HepG2 (cell line): ENCODE measurements at regions not wholly inside any gene's neighbourhood (a gene's known extent, or its start where the extent isn't known, plus 50 kb on each side); places are given as distances from the start of the nearest gene placed in this dataset.

Experiments
- CHD2 ChIP-seq: IDR thresholded peaks from 2 replicates; pipeline ENCODE4 v1.6.1; 2011; ENCODE audit warnings: low read depth, low read length, improper control_type of control experiment
- ELF1 ChIP-seq: sonication (generic); formaldehyde crosslinking; IDR thresholded peaks from 2 replicates; pipeline ENCODE4 v1.4.0; 2020; ENCODE audit warnings: missing genetic modification reagents
- HCFC1 ChIP-seq: fragments of 150-350 bp; IDR thresholded peaks from 2 replicates; pipeline ENCODE4 v1.6.1; 2014; ENCODE audit warnings: low read depth, low read length
- HDAC6 ChIP-seq: fragments of 200-600 bp; sonication (generic); IDR thresholded peaks from 2 replicates; pipeline ENCODE4 v1.7.0; 2017; ENCODE audit warnings: mild to moderate bottlenecking, antibody characterized with exemption, low read length, low read depth
- POLR2AphosphoS5 ChIP-seq: IDR thresholded peaks from 2 replicates; pipeline ENCODE4 v1.6.1; 2012; ENCODE audit warnings: low read depth, low read length
- POLR2G ChIP-seq: fragments of 200-400 bp; formaldehyde crosslinking; IDR thresholded peaks from 2 replicates; pipeline ENCODE4 v1.6.1; 2018; ENCODE audit warnings: mild to moderate bottlenecking, low read depth, low read length, moderate library complexity
- ZSCAN31 ChIP-seq: sonication (generic); formaldehyde crosslinking; IDR thresholded peaks from 2 replicates; pipeline ENCODE4 v1.5.0; 2020; ENCODE audit warnings: low read depth, mild to moderate bottlenecking, missing genetic modification reagents
- TF ChIP-seq, protein P1 (sequence below): sonication (generic); formaldehyde crosslinking; IDR thresholded peaks from 2 replicates; pipeline ENCODE4 v1.5.0; 2020; ENCODE audit warnings: mild to moderate bottlenecking, missing genetic modification reagents, moderate library complexity
- TF ChIP-seq, protein P2 (sequence below), 2 experiments: IDR thresholded peaks; 2 replicates each; pipeline ENCODE4 v1.6.1; 2011 to 2012; ENCODE audit warnings: low read length in 2 of 2, borderline replicate concordance in 1 of 2, low read depth in 1 of 2, mild to moderate bottlenecking in 1 of 2, moderate library complexity in 1 of 2

DNA sequence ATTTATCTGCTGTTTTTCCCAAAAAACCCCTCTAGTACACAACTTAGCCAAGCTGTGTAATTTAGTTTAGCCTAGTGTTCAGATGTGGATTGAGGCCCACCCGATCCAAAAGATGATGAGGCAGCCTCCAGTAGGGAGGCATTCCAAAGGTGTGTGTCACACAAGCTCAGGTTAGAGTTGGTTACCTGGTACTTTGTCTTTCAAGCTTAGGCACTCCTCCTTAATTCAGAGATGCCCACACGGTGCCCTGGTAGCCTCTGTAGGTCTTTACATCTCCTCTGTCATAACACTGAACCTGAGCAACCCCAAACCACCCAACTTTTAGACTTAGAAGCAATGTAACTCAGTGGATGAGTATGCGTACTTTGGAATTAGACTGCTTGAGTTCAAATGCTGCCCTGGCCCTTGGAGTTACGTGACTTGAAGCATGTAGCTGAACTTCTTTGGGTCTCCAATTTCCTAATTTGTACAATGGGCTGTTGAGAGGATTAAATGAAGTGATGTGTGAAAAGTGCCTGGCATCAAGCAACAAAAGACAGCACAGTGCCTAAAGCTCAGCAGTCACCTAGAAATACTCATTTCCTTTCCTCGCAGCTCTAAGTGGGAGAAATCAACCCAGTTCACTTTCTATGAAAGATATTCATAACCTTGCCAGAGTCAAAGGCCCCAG is 284.6 kb upstream of the RARB start:
- TF ChIP-seq POLR2G (no peak), ZSCAN31 (CRISPR knock-in tag) (no peak), HDAC6 (no peak), POLR2AphosphoS5 (no peak), ELF1 (no peak), HCFC1 (no peak), CHD2 (no peak)
- TF ChIP-seq, protein P1, sequence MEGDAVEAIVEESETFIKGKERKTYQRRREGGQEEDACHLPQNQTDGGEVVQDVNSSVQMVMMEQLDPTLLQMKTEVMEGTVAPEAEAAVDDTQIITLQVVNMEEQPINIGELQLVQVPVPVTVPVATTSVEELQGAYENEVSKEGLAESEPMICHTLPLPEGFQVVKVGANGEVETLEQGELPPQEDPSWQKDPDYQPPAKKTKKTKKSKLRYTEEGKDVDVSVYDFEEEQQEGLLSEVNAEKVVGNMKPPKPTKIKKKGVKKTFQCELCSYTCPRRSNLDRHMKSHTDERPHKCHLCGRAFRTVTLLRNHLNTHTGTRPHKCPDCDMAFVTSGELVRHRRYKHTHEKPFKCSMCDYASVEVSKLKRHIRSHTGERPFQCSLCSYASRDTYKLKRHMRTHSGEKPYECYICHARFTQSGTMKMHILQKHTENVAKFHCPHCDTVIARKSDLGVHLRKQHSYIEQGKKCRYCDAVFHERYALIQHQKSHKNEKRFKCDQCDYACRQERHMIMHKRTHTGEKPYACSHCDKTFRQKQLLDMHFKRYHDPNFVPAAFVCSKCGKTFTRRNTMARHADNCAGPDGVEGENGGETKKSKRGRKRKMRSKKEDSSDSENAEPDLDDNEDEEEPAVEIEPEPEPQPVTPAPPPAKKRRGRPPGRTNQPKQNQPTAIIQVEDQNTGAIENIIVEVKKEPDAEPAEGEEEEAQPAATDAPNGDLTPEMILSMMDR = no peak
- TF ChIP-seq, protein P2, sequence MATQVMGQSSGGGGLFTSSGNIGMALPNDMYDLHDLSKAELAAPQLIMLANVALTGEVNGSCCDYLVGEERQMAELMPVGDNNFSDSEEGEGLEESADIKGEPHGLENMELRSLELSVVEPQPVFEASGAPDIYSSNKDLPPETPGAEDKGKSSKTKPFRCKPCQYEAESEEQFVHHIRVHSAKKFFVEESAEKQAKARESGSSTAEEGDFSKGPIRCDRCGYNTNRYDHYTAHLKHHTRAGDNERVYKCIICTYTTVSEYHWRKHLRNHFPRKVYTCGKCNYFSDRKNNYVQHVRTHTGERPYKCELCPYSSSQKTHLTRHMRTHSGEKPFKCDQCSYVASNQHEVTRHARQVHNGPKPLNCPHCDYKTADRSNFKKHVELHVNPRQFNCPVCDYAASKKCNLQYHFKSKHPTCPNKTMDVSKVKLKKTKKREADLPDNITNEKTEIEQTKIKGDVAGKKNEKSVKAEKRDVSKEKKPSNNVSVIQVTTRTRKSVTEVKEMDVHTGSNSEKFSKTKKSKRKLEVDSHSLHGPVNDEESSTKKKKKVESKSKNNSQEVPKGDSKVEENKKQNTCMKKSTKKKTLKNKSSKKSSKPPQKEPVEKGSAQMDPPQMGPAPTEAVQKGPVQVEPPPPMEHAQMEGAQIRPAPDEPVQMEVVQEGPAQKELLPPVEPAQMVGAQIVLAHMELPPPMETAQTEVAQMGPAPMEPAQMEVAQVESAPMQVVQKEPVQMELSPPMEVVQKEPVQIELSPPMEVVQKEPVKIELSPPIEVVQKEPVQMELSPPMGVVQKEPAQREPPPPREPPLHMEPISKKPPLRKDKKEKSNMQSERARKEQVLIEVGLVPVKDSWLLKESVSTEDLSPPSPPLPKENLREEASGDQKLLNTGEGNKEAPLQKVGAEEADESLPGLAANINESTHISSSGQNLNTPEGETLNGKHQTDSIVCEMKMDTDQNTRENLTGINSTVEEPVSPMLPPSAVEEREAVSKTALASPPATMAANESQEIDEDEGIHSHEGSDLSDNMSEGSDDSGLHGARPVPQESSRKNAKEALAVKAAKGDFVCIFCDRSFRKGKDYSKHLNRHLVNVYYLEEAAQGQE (IDR thresholded peaks at IDR 0.05; ENCODE audit: borderline replicate concordance in 1 of 2, low read depth in 1 of 2, low read length in 2 of 2) = no peak
